Uterus (tissue), 2 donors: ENCODE measurements at regions not wholly inside any gene's neighbourhood (a gene's known extent, or its start where the extent isn't known, plus 50 kb on each side); places are given as distances from the start of the nearest gene placed in this dataset.

Experiments
- CTCF ChIP-seq, 4 experiments: fragments of 200-600 bp in 2 of 4; fragments of 450-650 bp in 2 of 4; sonication (generic) in 2 of 4; IDR thresholded peaks; one replicate each; pipeline ENCODE4 v1.5.1; 2016 to 2019; ENCODE audit warnings: antibody characterized with exemption in 4 of 4, mild to moderate bottlenecking in 2 of 4, moderate library complexity in 1 of 4
- POLR2A ChIP-seq, 2 donors: fragments of 450-650 bp; IDR thresholded peaks; one replicate each; pipeline ENCODE4 v1.6.1; 2016; ENCODE audit warnings: antibody characterized with exemption in 2 of 2, mild to moderate bottlenecking in 1 of 2, moderate library complexity in 1 of 2

- no peak for TF ChIP-seq CTCF (IDR thresholded peaks at IDR 0.05)
- TF ChIP-seq POLR2A (IDR thresholded peaks at IDR 0.05) = no peak
Measured at GRCh38 chr2:9085353-9085752, 81.9 kb upstream of the MBOAT2 start.
